Tibial nerve (tissue), 4 donors: ENCODE measurements at regions not wholly inside any gene's neighbourhood (a gene's known extent, or its start where the extent isn't known, plus 50 kb on each side); places are given as distances from the start of the nearest gene placed in this dataset.

ENCODE experiments used
- DNase-seq, 2 donors: peaks; one replicate each; pipeline ENCODE4 v3.0.0-alpha.2; 2019; ENCODE audit warnings: low spot score in 2 of 2
- H3K27ac ChIP-seq, 4 donors: fragments of 200-600 bp; sonication (generic) in 3 of 4; one replicate each; pipeline ENCODE4 v1.5.1; 2017 to 2019; ENCODE audit warnings: mild to moderate bottlenecking in 1 of 4
- H3K27me3 ChIP-seq, 2 donors: fragments of 200-600 bp; sonication (generic) in 1 of 2; one replicate each; pipeline versions ENCODE4 v1.5.1 to v1.6.0; 2017 to 2019
- H3K36me3 ChIP-seq, 3 donors: fragments of 200-600 bp; sonication (generic); one replicate each; pipeline ENCODE4 v1.5.1; 2018 to 2019
- H3K4me1 ChIP-seq, 4 donors: fragments of 200-600 bp; sonication (generic) in 3 of 4; one replicate each; pipeline ENCODE4 v1.5.1; 2017 to 2019
- H3K4me3 ChIP-seq, 4 donors: fragments of 200-600 bp; sonication (generic) in 3 of 4; one replicate each; pipeline ENCODE4 v1.5.1; 2017 to 2019; ENCODE audit warnings: mild to moderate bottlenecking in 1 of 4, moderate library complexity in 1 of 4
- H3K9me3 ChIP-seq, 4 donors: fragments of 200-600 bp; sonication (generic) in 3 of 4; one replicate each; pipeline ENCODE4 v1.5.1; 2017 to 2019
- CTCF ChIP-seq, 5 experiments: fragments of 200-600 bp in 3 of 5; fragments of 450-650 bp in 2 of 5; sonication (generic) in 3 of 5; IDR thresholded peaks; one replicate each; pipeline ENCODE4 v1.5.1; 2016 to 2019; ENCODE audit warnings: antibody characterized with exemption in 5 of 5, mild to moderate bottlenecking in 3 of 5, moderate library complexity in 2 of 5
- EP300 ChIP-seq, 2 donors: sonication (generic); formaldehyde crosslinking; IDR thresholded peaks; one replicate each; pipeline ENCODE4 v1.6.1; 2017; ENCODE audit warnings: antibody characterized with exemption in 2 of 2, mild to moderate bottlenecking in 1 of 2
- POLR2A ChIP-seq, 2 donors: fragments of 450-650 bp; IDR thresholded peaks; one replicate each; pipeline ENCODE4 v1.6.1; 2017; ENCODE audit warnings: antibody characterized with exemption in 2 of 2, mild to moderate bottlenecking in 2 of 2, moderate library complexity in 2 of 2
- WGBS, 2 donors: methylation state at CpG; one replicate each; pipeline ENCODE4 v1.1.5; 2018; 5-methylcytosine and 5-hydroxymethylcytosine counted together

DNA sequence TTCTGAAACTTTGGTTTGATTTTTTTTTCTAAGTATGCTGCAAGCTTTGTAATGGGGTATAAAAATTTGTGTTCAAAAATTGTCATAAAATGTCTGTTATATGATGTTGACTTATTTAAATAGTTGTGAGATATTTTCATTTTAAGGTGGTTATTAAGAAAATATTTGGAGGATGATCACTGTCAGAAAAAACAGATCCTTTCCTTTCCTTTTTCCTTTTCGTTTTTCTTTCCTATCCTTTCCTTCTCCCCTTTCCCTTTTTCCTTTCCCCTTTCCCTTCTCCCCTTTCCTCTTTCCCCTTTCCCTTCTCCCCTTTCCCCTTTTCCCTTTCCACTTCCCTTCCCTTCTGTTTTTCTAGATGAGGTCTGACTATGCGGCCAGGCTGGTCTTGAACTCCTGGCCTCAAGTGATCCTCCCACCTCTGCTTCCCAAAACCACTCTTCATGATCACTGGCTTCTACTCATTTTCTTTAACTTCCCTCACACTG, 640.5 kb downstream of the PLCL1 start:
- Histone ChIP-seq H3K27ac (no peak overlapping the region), H3K4me1 (no peaks in the 10 kb centered on the region), H3K9me3 (no peaks in the 10 kb centered on the region), H3K4me3 (no peak overlapping the region), H3K27me3 (no peaks in the 10 kb centered on the region), H3K36me3 (no peaks in the 10 kb centered on the region)
- DNase-seq = no peak
- 72 to 91% methylated on average over 2 of the region's 2 CpGs for WGBS, 2 donors
- TF ChIP-seq EP300 (IDR thresholded peaks at IDR 0.05) (no peak), CTCF (IDR thresholded peaks at IDR 0.05) (no peak), POLR2A (IDR thresholded peaks at IDR 0.05) (no peak)

- no peaks in the 10 kb centered on the region for H3K36me3 ChIP-seq
- no peaks in the 10 kb centered on the region for H3K9me3 ChIP-seq
- DNase-seq = no peak
- TF ChIP-seq CTCF (IDR thresholded peaks at IDR 0.05) = no peak
- no peak for TF ChIP-seq EP300 (IDR thresholded peaks at IDR 0.05)
- no peak for TF ChIP-seq POLR2A (IDR thresholded peaks at IDR 0.05)
- H3K27ac ChIP-seq = no peak overlapping the region
- H3K27me3 ChIP-seq = no peaks in the 10 kb centered on the region
- H3K4me1 ChIP-seq = no peaks in the 10 kb centered on the region
- H3K4me3 ChIP-seq = no peak overlapping the region
These were observed 637.5 kb downstream of the PLCL1 start for GRCh38 chr2:198441901-198442300.

- Histone ChIP-seq H3K4me3 (no peak overlapping the region), H3K4me1 (no peaks in the 10 kb centered on the region), H3K9me3 (no peaks in the 10 kb centered on the region), H3K36me3 (no peaks in the 10 kb centered on the region), H3K27me3 (no peaks in the 10 kb centered on the region), H3K27ac (no peak overlapping the region)
- DNase-seq = no peak
- 61 to 73% methylated on average over 1 of the region's 1 CpG for WGBS, 2 donors
- TF ChIP-seq POLR2A (IDR thresholded peaks at IDR 0.05) (no peak), CTCF (IDR thresholded peaks at IDR 0.05) (no peak), EP300 (IDR thresholded peaks at IDR 0.05) (no peak)
These were observed 636.9 kb downstream of the PLCL1 start for GRCh38 chr2:198441246-198441645.

DNA sequence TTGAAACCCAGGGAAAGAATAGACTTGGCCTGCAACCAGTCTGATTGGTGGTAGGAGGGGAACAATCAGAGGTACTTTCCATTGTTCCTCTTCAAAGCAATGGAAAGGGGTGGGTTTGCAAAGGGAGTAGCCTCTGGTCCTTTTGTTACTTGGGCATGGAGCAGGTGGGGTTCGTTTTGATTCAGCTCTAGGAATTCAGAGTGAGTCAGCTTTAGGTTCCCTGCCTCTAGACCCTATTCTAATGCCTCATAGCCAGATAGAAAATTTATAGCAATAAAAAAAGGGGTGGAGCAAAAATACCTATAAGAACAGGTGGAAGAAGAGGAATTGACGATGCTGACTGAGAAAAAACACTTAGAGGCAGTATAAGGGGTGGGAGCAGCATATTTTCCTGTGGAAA, 636.4 kb downstream of the PLCL1 start:
- no peak overlapping the region for H3K27ac ChIP-seq
- WGBS, 2 donors = 46 to 57% methylated on average over 2 of the region's 2 CpGs

DNA sequence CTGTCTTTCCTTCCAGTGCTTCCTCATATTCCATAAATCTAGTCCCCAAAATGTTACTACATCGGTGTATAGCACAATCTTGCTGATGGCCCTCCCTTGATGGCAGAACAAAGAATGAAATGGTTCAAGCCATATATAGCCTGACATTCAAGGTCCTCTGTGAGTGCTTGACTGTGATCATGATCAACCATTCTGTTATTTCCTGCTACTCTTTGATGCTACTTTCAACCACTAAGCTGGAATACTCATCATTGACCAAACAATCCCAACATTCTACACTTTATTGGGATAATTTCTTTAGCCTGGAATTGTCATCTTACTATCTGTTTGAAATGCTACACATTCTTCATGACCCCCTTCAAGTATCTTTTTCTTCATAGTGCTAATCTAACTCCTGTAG, 633.9 kb downstream of the PLCL1 start:
- DNase-seq = no peak
- Histone ChIP-seq H3K27me3 (no peaks in the 10 kb centered on the region), H3K27ac (no peak overlapping the region), H3K4me1 (no peaks in the 10 kb centered on the region), H3K9me3 (no peaks in the 10 kb centered on the region), H3K4me3 (no peak overlapping the region), H3K36me3 (no peaks in the 10 kb centered on the region)
- 94 to 100% methylated on average over 1 of the region's 1 CpG for WGBS, 2 donors
- TF ChIP-seq POLR2A (IDR thresholded peaks at IDR 0.05) (no peak), CTCF (IDR thresholded peaks at IDR 0.05) (no peak), EP300 (IDR thresholded peaks at IDR 0.05) (no peak)

More for the DNA sequence above, 636.4 kb downstream of the PLCL1 start:
- TF ChIP-seq CTCF (IDR thresholded peaks at IDR 0.05) (no peak), EP300 (IDR thresholded peaks at IDR 0.05) (no peak), POLR2A (IDR thresholded peaks at IDR 0.05) (no peak)
- Histone ChIP-seq H3K27me3 (no peaks in the 10 kb centered on the region), H3K36me3 (no peaks in the 10 kb centered on the region), H3K4me3 (no peak overlapping the region), H3K9me3 (no peaks in the 10 kb centered on the region), H3K4me1 (no peaks in the 10 kb centered on the region)
- no peak for DNase-seq
